HG02759 (cell line): ENCODE measurements at regions not wholly inside any gene's neighbourhood (a gene's known extent, or its start where the extent isn't known, plus 50 kb on each side); places are given as distances from the start of the nearest gene placed in this dataset.

Experiments used
- ATAC-seq: cut with Tn5 transposase; IDR thresholded peaks from one replicate; pipeline ENCODE4 v1.9.1; 2021; ENCODE audit warnings: mild to moderate bottlenecking, moderate library complexity; ENCODE audit not compliant: unreplicated experiment

DNA sequence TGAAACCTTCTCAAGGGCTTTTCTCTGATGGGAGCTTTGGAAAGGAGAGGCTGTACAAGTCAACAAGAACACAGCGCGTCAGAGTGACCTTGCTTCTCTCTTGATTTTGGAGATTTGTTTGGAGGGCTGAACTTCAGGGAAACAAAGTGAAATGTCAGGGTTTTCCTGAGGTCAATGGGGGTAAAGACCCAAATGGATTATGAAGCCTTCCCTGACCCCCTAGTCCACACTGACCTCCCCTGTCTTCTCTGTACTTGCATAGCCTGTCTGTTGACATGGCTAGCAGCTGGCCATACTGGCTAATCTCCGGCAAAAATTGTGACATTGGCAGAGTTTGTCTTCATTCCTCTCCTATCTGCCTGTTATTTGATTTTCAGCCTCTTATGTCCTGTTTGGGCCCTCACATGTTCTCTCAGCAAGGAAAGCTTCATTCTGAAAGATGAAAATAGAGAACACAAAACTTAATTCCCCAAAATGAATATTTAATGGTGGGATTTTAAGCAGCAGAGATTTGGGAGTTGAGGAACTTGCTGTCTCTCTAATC, 149.3 kb upstream of the HAAO start:
- ATAC-seq: no peak

DNA sequence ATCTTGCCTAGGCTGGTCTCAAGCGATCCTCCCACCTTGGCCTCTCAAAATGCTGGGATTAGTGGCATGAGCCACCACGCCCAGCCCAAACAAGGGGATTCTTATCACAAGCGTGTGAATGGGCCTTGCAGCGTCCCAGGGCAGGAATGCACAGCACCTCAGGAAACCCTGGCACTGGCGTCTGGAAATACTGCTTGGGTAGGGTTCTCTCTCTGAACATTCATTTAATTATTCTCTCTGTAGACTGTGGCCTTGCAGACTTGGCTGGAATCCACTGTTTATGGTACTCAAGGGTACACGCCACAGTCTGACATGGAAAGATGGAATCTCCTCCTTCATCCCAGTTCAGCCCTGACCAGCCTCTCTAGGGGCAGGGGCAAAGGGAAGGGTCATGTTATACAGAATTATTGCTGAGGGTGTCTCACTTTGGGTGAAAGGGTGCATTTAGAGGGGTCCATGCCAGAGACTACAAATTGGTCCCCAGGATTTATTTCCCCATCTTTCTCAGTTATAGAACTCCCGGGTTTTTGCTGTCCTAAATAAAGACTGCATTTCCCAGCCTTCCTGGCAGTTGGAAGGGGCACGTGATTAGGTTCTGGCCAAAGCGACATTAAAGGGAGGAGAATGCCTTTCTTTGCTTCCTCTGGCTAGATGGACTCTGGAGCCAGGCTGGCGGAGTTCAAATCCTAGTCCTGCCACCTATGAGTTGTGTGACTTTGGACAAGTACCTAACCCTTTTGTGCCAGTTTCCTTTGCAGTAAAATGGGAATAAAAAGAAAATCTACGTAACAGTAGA, 147.2 kb upstream of the HAAO start:
- no peak for ATAC-seq

DNA sequence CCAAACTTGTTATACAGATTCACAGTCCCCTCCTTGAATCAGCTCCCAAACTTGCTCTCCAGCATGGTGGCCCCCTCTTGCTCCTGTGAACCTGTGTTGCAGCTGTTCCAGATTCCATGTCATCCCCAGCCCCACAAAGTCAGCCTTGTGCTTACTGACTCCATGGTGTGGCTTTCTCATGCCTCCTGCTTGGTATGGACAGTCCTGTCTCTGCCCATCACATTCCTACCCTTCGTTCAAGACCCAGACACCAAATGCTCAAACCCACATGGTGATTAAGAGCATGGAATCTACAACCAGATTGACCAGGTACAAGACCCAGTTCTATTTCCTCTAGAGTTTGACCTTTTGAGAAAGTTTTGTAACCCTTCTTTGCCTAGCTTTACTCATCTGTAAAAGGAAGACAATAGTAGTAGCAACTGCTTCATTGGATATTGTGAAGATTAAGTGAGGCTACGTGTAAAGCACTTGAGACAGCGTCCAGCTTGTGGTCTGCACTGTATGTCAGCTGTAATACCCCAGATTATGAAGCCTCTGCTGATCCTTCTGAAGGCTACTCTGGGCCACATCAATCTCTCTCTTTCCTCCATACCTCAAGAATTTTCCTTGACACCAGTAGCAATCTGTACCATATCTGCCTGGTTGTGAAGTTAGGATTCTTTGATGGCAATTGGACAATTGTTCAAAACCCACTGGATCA, 146.4 kb upstream of the HAAO start:
- ATAC-seq: no peak

DNA sequence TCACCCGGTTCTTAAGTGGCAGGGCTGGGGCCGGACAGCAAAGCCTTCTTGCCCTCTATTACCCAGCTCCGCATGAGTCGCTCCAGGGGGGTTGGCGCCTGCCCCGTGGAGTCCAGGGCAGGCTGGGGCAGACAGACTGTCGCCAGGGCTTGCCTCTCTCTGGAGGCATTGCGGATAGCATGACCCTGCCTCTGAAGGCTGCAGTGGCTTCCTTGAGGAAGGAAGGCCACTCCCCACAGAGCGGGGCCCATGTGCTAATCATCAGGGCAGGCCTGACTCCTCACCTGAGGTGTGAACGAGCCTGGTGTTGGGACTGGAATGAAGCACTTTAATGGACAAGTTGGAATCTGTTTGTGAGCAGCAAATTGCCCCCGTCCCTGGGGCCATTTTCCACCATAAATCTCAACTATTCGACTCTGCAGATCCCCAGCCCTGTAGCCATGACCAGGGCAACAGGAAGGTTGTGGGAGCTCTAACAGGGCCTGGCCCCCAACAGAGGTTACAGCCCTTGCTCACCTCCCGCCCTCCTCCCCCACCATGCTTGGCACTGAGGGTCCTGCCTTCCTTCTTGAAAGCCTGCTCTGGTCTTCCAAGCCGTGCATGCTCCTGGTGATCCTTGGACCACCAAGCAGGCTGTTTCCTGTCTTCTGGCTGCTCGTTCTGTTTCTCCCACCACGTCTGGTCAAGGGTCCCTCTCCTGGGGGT, 144.9 kb upstream of the HAAO start:
- ATAC-seq: no peak

DNA sequence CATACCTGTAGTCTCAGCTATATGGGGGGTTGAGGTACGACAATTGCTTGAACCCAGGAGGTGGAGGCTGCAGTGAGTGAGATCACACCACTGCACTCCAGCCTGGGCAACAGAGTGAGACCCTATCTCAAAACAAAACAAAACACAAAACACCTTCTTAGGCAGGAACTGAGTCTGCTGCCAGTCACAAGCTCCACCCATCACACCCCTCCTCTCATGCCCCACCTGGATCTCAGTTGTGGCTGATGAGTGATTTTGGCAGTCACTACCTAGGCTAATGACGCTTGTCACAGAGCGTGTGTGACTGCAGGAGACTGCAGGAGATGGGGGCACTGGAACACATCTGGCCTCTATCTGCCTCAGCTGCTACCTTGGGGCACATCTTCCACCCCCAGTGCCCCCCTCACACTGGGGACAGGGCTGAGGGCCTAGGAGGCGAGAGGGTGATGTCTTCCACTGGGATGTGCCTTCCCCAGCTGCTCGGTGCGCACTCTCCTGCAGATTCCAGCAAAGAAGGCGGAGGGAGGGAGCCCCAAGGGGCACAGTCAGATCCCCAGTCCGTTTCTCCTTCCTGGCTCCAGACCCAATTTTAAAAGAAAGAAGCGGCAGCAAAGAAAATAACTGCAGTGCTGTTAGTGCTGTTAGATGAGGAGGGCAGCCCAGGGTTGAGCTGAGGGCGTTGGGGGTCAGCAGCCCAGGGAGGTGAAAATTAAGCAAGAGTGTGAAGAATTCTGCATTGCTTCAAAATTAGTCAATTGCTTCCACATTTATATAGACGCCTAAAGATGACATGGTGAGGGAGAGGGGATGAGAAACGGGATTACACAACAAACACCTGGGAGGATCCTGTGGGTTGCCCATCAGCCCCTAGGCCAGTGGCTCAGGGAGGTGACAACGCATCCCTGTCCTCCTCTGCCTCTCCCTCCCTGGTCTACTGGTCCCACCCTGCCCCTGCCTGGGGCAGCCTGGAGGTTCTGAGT, 143.6 kb upstream of the HAAO start:
- no peak for ATAC-seq

DNA sequence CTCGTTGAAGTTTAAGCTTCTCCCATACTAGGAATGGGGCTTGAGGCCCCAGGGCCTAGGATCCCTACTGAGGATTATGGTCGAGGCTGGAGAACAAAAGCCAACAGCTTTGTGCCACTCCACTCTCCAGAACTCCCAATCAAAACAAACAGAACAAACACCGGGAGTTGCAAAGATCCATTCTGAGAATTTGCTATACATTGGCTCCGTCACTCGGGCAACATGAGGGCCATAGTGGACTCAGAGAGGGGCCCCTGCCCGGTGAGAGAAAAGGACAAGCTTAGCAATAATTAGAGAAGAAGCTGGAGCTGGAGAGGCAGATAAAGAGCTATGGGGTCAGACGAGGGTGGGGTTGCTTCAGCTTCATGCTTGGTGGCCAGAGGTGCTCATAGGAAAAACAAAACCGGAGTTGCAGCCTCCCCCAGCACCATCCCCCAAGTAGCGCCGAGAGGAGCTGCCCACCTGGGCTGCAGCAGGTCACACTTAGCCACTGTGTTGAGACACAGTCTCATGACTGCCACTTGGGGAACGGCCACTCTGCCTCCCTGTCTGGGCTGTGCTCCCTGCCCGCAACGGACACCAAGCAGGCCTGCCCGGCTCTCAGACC, 142.3 kb upstream of the HAAO start:
- no peak for ATAC-seq

DNA sequence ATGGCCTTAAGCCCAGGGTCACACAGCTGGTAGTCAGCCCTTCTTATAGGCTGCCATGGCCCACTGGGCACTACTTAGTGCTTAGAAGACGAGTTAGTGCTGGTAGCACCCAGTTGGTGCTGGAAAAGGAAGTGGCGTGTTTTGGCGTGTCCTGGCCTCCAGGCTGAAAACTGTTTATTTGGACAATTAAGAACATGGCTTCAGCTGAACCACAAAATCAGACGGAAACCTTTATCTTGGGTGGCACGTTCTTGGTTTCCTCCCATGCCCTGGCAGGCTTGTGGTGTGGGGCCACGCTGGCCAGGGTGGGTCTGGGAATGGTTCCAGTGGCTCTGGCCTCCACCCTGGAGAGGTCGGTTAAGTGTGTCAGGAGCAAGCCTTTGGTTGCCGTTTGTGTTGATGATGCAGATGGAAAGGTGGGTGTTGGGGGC, 141.5 kb upstream of the HAAO start:
- no peak for ATAC-seq

DNA sequence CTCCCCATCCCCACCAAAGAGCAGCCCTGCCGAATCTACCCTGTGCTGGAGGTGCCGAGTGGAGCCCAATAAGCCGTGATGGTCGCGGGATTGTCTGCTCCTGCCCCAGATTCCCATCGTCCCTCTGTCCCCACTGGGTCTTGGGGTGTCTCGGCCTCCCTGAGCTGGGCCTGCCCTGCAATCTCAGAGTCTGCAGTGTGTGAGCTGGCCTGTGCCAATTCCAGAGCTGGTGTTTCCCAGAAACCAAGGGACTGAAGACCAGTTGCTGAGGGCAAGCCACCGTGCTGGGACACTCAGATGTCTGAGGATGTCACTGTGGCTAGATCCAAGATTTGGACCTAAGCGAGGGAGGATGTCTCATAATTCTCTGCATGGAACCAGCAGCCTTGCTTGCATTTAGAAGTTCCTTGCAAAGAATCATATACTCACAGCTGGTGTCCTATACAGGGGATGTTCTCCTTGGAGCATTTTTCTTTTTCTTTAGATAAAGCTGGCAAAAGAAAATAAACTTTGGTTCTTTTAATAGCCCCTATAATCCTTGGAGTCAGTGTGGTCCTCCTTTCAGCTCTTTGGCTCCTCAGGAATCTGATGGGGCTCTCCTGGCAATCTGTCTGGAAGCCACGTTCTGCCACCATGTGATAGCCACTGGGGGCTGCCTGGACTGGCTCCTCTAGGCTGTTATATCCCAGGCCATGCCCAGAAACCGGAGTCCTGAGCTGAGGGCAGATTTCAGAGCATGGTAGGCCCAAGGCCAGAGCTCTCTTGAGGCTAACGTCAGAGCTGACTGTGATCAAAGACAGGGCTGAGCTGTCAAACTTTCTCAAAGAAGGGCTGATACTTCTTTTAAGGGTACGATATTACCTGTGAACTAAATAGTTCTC, 140.1 kb upstream of the HAAO start:
- ATAC-seq: no peak

DNA sequence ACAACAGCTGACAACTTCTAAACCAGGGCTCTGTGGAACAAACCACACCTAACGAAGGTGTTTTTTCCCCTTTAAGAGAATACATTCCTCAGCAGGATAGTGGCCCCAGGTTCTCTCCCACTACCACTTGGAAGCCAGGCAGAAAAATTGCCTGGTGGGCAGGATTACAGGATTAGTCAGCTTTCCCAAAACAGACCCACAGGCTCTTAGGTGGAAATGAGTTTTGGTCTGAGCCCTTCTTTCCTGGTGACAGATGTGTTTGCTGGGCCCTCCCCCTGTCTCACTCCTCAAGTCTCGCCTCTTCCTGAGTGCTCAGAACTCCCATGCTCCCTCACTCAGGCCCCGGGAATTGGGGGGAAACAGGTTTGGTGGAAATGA, 139.4 kb upstream of the HAAO start:
- no peak for ATAC-seq

DNA sequence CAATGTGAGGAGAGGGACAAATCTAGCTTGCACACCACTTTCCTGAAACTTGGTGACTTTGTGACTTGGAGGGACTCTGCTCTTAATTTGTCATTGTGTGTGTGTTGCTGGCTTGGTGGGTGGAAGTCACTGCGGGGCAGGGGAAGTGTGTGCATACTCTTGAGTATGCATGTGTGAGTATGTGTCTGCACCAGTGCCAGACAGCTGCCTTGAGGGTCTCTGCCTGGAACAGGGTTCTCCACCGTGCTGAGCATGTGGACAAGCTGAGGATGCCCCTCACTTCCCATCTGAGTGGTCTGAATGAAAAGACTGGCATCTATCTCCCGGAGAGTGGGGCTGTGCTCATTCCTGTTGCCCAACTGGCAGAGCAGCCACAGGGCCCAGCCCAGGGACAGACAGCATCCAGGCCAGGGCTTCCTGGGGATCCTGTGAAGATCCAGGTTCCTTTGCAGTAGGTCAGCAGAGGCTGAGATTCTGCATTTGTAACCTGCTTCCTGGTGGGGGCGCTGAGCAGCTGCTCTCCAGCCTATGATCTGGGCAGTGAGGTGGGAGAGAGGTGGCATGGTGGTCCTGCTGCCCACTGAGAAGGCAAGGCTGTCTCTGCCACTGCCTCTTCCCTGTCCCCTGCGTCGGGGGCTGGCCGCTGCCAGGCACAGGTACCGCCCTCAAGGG, 138.9 kb upstream of the HAAO start:
- ATAC-seq: no peak

DNA sequence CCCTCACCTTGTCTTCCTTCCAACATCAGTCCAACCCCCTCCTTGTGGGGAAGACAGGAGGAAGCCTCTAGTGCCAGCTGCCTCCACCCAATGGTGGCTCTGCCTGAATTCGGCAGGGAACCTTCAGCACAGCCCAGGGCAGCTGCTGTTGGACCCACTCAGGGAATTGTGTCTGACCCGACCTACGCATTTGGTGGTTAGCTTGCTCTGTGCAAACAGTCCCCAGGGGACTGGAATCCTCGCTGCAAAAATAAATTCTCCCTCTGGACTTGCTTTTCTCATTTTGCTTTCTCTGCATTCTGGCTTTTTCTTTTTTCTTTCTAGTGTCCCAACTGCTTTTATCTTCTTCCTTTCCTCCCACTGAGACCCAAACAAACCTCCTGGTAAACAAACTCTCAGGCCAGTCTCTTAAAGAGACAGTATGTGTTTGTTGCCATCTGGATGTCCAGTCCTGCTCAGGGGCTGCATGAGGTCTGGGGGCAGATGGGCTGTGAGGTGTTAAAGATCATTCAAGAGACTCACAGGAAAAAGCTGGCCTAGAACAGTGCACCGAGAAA, 137.7 kb upstream of the HAAO start:
- ATAC-seq: no peak

DNA sequence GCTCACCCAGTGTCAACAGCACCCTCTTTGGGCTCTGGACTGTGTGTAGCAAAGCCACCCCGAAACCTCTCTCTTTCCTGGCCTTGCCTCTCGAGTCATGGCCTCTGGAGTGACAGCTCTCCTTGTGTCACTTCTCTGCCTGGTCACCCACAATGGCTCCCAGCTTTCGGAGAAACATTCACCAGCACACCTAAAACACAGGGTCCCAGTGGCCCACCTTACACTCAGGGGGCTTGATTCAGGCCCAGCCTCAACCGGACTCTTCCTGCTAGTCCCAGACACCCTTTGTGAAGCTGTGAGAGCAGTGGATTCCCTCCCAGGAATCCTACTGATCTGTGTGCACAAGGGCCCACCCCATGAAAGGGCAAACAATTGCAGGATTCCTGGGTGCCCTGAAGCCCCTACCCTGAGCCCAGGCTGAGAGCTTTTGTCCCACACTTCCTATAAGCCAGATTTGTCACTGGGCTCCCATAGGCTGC, 137.2 kb upstream of the HAAO start:
- ATAC-seq: no peak

DNA sequence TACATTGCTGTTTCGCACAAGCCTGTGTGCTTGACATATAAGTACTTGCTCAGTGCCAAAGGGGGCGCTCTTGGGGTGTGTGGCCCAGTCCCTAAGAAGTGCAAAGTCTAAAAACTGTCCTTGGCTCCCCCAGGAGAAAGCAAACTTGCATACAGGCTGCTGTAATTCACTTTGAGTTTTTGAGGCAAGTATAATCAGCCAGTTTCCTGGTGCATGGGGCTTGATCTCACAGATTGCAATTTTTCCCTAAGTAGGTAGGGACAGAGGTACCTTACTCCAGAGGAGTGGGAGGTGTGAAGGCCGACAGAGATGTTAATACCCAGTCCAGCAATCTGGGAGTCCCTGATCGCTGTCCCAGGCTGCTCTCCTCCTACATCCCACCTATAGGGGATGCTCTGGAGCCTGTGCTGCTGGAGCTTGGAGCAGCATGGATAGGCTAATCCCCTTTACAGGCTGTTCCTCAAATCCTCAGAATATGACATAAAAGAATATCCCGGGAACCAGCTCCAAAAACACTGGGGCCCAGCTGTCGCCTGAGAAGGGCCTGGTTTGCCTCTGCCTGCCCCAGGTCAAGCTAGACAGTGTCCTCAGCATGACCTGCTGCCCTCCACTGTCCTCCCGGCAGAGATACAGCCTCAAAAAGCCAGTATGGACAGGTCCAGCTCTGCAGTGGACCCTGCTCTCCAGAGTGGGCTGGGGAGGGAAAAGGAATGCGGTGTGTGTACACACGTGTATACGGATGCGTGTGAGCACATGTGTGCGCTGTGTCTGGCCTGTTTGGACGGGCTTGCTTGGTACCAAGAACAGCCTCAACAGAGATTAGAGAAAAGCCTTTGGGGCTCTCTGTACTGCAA, 136.5 kb upstream of the HAAO start:
- no peak for ATAC-seq

DNA sequence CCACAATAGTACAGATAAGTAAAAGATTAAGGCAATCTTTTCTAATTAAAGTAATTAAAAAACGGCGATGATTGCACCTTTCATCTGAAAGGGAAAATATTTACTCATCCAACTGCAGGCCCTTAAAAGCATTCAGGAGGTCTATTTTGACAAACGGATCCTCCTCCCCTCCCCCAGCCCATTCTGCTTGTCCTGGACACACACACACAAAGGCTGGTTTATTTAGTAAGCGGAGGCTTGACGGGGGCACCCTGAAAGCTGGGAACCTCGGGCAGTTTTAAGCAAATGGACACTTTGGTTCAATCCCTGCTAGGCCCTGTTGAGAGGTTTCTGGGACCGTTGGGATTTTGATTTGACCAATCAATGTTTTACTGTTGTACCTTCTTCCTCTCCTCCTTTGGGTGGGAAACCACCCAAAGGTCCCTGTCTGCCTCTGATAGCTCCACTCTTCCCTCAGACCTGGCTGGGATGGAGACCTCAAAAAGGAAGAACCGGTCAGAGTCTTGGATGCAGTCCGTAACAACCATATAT, 135.8 kb upstream of the HAAO start:
- no peak for ATAC-seq

DNA sequence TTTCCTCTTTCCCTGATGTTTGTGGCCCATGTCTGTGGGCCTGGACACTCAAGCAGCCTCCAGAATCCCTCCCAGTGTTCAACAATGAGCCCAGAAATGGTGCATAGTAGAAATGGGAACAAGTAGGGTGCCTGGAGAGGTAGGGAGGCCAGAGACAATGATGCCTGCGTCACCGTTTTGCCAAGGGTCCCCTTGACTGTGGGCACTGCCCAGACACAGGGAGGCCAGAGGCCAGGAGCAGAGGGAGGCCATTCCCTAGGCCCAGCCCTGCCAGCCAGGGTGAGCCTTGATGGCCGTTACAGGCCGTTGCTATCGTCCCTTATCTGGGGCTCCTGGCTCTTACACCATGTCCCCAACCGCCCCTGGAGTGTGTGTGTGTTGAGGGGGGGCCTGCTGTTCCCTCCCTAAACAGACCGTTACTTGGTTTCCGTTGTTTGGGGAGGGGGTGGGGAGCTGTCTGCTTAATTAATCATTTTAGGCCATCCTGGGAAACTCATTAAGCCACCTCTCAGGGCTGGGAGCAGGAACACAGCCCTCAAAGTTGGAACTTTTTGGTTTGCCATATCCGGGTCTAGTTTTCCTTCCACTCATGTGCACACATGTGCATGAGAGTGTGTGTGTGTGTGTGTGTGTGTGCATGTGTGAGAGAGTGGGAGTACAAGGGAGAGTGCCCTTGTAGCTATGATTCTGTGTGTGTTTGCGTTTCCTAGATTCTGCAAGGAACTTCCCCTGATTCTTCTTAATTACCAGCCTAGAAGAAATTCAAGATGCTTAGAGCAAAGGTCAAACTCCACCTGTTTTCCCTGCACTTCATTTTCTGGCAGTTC, 135.2 kb upstream of the HAAO start:
- ATAC-seq: no peak
